DND-41 (cell line): ENCODE measurements at regions not wholly inside any gene's neighbourhood (a gene's known extent, or its start where the extent isn't known, plus 50 kb on each side); places are given as distances from the start of the nearest gene placed in this dataset.
"Not testable (repeated sequence)": the region's sequence is repeated elsewhere in the genome, so short reads cannot be mapped to it uniquely, and the experiment has no call there.

ENCODE experiments used
- ATAC-seq: fragments of 200-7000 bp; cut with Tn5 transposase; 3 replicates; pipeline ENCODE4 v1.9.1; 2021; ENCODE audit warnings: low read depth; ENCODE audit not compliant: insufficient read depth
- DNase-seq: peaks from one replicate; pipeline ENCODE4 v3.0.0-alpha.2; 2020
- H2AFZ ChIP-seq: 2 replicates; pipeline ENCODE4 v1.6.0; 2012; ENCODE audit warnings: low read depth, low read length
- H3K27ac ChIP-seq: 2 replicates; pipeline ENCODE4 v1.5.1; 2012; ENCODE audit warnings: low read length, inconsistent platforms
- H3K27me3 ChIP-seq: fragments of 200-600 bp; sonication (generic); 2 replicates; pipeline ENCODE4 v1.6.0; 2012; ENCODE audit warnings: low read length, mild to moderate bottlenecking, inconsistent platforms; ENCODE audit not compliant: insufficient read depth, poor library complexity
- H3K36me3 ChIP-seq: 2 replicates; pipeline ENCODE4 v1.5.1; 2012; ENCODE audit warnings: low read length, inconsistent platforms; ENCODE audit not compliant: insufficient read depth
- H3K4me1 ChIP-seq: 2 replicates; pipeline ENCODE4 v1.5.1; 2012; ENCODE audit warnings: mild to moderate bottlenecking, low read length; ENCODE audit not compliant: insufficient read depth
- H3K4me2 ChIP-seq: 2 replicates; pipeline ENCODE4 v1.6.0; 2012; ENCODE audit warnings: mild to moderate bottlenecking, moderate library complexity, low read length, inconsistent platforms; ENCODE audit not compliant: insufficient read depth
- H3K4me3 ChIP-seq, 2 experiments: fragments of 200-600 bp in 1 of 2; shearing (Covaris generic) in 1 of 2; 2 replicates each; pipeline ENCODE4 v1.5.1; 2012 to 2016; ENCODE audit warnings: inconsistent platforms in 2 of 2, low read length in 2 of 2, mild to moderate bottlenecking in 2 of 2, low read depth in 1 of 2, moderate library complexity in 1 of 2
- H3K79me2 ChIP-seq: 2 replicates; pipeline ENCODE4 v1.6.0; 2012; ENCODE audit warnings: low read length, inconsistent platforms; ENCODE audit not compliant: insufficient read depth
- H3K9ac ChIP-seq: 2 replicates; pipeline ENCODE4 v1.6.0; 2012; ENCODE audit warnings: low read depth, mild to moderate bottlenecking, inconsistent platforms, low read length, moderate library complexity
- H3K9me3 ChIP-seq: 2 replicates; pipeline ENCODE4 v1.5.1; 2012; ENCODE audit warnings: low read length, moderate library complexity, mild to moderate bottlenecking, inconsistent platforms; ENCODE audit not compliant: insufficient read depth, severe bottlenecking
- H4K20me1 ChIP-seq: 2 replicates; pipeline ENCODE4 v1.6.0; 2012; ENCODE audit warnings: low read length; ENCODE audit not compliant: insufficient read depth
- CTCF ChIP-seq: IDR thresholded peaks from 2 replicates; pipeline ENCODE4 v1.5.1; 2012; ENCODE audit warnings: borderline replicate concordance, low read length, moderate library complexity, mild to moderate bottlenecking; ENCODE audit not compliant: poor library complexity, severe bottlenecking; ENCODE audit errors: extremely low read depth
- EZH2 ChIP-seq: IDR thresholded peaks from 3 replicates; pipeline ENCODE4 v1.6.1; 2012; ENCODE audit warnings: borderline replicate concordance, low read depth, mild to moderate bottlenecking, moderate library complexity, low read length, inconsistent platforms; ENCODE audit not compliant: severe bottlenecking

- H3K79me2 ChIP-seq, result no peaks in the 10 kb centered on the region
- TF ChIP-seq EZH2 (no peak), CTCF (no peak)
- DNase-seq, result no peak
- no peak overlapping the region for H3K4me3 ChIP-seq
- no peaks in the 10 kb centered on the region for H3K36me3 ChIP-seq
- no peak overlapping the region for H3K4me2 ChIP-seq
- no peak overlapping the region for H2AFZ ChIP-seq
- no peaks in the 10 kb centered on the region for H3K9me3 ChIP-seq
- H3K4me1 ChIP-seq, result no peaks in the 10 kb centered on the region
- no peak overlapping the region for H3K27ac ChIP-seq
- H3K9ac ChIP-seq, result no peak overlapping the region
- no peak for ATAC-seq
- no peaks in the 10 kb centered on the region for H3K27me3 ChIP-seq
- H4K20me1 ChIP-seq, result no peaks in the 10 kb centered on the region
Measured at GRCh38 chr4:66930206-66930605, 615.1 kb downstream of the CENPC start.

- no peak for TF ChIP-seq EZH2
- no peak for TF ChIP-seq CTCF
- H3K27me3 ChIP-seq, result no peaks in the 10 kb centered on the region
- H3K79me2 ChIP-seq, result no peaks in the 10 kb centered on the region
- no peak overlapping the region for H3K4me3 ChIP-seq
- H3K9ac ChIP-seq, result no peak overlapping the region
- no peaks in the 10 kb centered on the region for H4K20me1 ChIP-seq
- H3K9me3 ChIP-seq, result no peaks in the 10 kb centered on the region
- no peaks in the 10 kb centered on the region for H3K36me3 ChIP-seq
- DNase-seq (no peak), ATAC-seq (no peak)
- H3K27ac ChIP-seq, result no peak overlapping the region
- no peaks in the 10 kb centered on the region for H3K4me1 ChIP-seq
- H3K4me2 ChIP-seq, result no peak overlapping the region
- H2AFZ ChIP-seq, result no peak overlapping the region
Measured at GRCh38 chr4:66929748-66930147, 615.6 kb downstream of the CENPC start.

GRCh38 chr4:66928881-66929280 lies 616.4 kb downstream of the CENPC start:
- H3K9me3 ChIP-seq, ATAC-seq: not testable (repeated sequence)

GRCh38 chr4:66927937-66928336 lies 617.4 kb downstream of the CENPC start:
- TF ChIP-seq EZH2, result no peak
- no peak for TF ChIP-seq CTCF
- no peaks in the 10 kb centered on the region for H3K79me2 ChIP-seq
- H3K9ac ChIP-seq, result no peak overlapping the region
- H3K27me3 ChIP-seq, result no peaks in the 10 kb centered on the region
- no peak overlapping the region for H3K27ac ChIP-seq
- no peak overlapping the region for H3K4me2 ChIP-seq
- H3K4me1 ChIP-seq, result no peaks in the 10 kb centered on the region
- H3K4me3 ChIP-seq, result no peak overlapping the region
- no peaks in the 10 kb centered on the region for H3K36me3 ChIP-seq
- DNase-seq (no peak), ATAC-seq (no peak)
- H3K9me3 ChIP-seq, result no peaks in the 10 kb centered on the region
- no peak overlapping the region for H2AFZ ChIP-seq
- no peaks in the 10 kb centered on the region for H4K20me1 ChIP-seq

More at GRCh38 chr4:66928881-66929280, 616.4 kb downstream of the CENPC start:
- not testable (repeated sequence) for H3K4me2 ChIP-seq, DNase-seq, H4K20me1 ChIP-seq, H3K27me3 ChIP-seq, H3K27ac ChIP-seq, H3K4me1 ChIP-seq, H3K36me3 ChIP-seq, H3K79me2 ChIP-seq, H3K4me3 ChIP-seq, H2AFZ ChIP-seq, H3K9ac ChIP-seq
